ENCODE measurements at regions not wholly inside any gene's neighbourhood (a gene's known extent, or its start where the extent isn't known, plus 50 kb on each side); places are given as distances from the start of the nearest gene placed in this dataset.

GRCh38 chr13:68174893-68175292, 944.8 kb upstream of the PCDH9 start:
- Histone ChIP-seq H3K36me3 (ENCODE audit: control insufficient read depth in 1 of 2, insufficient read depth in 2 of 2, low read length in 2 of 2) (no peaks in the 10 kb centered on the region), H3K27ac (ENCODE audit: low read length) (no peak overlapping the region), H3K9me3 (ENCODE audit: control insufficient read depth in 1 of 2, low read length in 2 of 2) (peaks cover 0 to 7% of the 10 kb centered on the region in 2 donors), H3K4me1 (ENCODE audit: control insufficient read depth in 1 of 2, insufficient read depth in 2 of 2, low read length in 2 of 2) (no peaks in the 10 kb centered on the region), H3K27me3 (ENCODE audit: low read depth, low read length) (no peaks in the 10 kb centered on the region), H3K4me3 (ENCODE audit: low read depth in 1 of 2, low read length in 2 of 2) (no peak overlapping the region)

- no peak overlapping the region for H3K4me3 ChIP-seq (ENCODE audit: low read depth in 1 of 2, low read length in 2 of 2)
- H3K36me3 ChIP-seq (ENCODE audit: control insufficient read depth in 1 of 2, insufficient read depth in 2 of 2, low read length in 2 of 2) = no peaks in the 10 kb centered on the region
- H3K4me1 ChIP-seq (ENCODE audit: control insufficient read depth in 1 of 2, insufficient read depth in 2 of 2, low read length in 2 of 2) = no peaks in the 10 kb centered on the region
- no peak overlapping the region for H3K27ac ChIP-seq (ENCODE audit: low read length)
- H3K9me3 ChIP-seq (ENCODE audit: control insufficient read depth in 1 of 2, low read length in 2 of 2) = peaks cover 0 to 2% of the 10 kb centered on the region in 2 donors
- H3K27me3 ChIP-seq (ENCODE audit: low read depth, low read length) = no peaks in the 10 kb centered on the region
Observed at GRCh38 chr13:68173111-68173510, 943.0 kb upstream of the PCDH9 start.

- no peaks in the 10 kb centered on the region for H3K27me3 ChIP-seq (ENCODE audit: low read depth, low read length)
Observed at GRCh38 chr13:68170961-68171360, 940.8 kb upstream of the PCDH9 start.

GRCh38 chr13:68168448-68168847, 938.3 kb upstream of the PCDH9 start:
- Histone ChIP-seq H3K4me1 (ENCODE audit: control insufficient read depth in 1 of 2, insufficient read depth in 2 of 2, low read length in 2 of 2) (no peaks in the 10 kb centered on the region), H3K27ac (ENCODE audit: low read length) (no peak overlapping the region), H3K27me3 (ENCODE audit: low read depth, low read length) (no peaks in the 10 kb centered on the region), H3K36me3 (ENCODE audit: control insufficient read depth in 1 of 2, insufficient read depth in 2 of 2, low read length in 2 of 2) (no peaks in the 10 kb centered on the region), H3K9me3 (ENCODE audit: control insufficient read depth in 1 of 2, low read length in 2 of 2) (peaks cover 0 to 2% of the 10 kb centered on the region in 2 donors), H3K4me3 (ENCODE audit: low read depth in 1 of 2, low read length in 2 of 2) (no peak overlapping the region)

More at GRCh38 chr13:68170961-68171360, 940.8 kb upstream of the PCDH9 start:
- H3K4me1 ChIP-seq (ENCODE audit: control insufficient read depth in 1 of 2, insufficient read depth in 2 of 2, low read length in 2 of 2) = no peaks in the 10 kb centered on the region
- H3K4me3 ChIP-seq (ENCODE audit: low read depth in 1 of 2, low read length in 2 of 2) = no peak overlapping the region
- H3K9me3 ChIP-seq (ENCODE audit: control insufficient read depth in 1 of 2, low read length in 2 of 2) = peaks cover 0 to 2% of the 10 kb centered on the region in 2 donors
- H3K27ac ChIP-seq (ENCODE audit: low read length) = no peak overlapping the region
- no peaks in the 10 kb centered on the region for H3K36me3 ChIP-seq (ENCODE audit: control insufficient read depth in 1 of 2, insufficient read depth in 2 of 2, low read length in 2 of 2)

- no peaks in the 10 kb centered on the region for H3K9me3 ChIP-seq (ENCODE audit: control insufficient read depth in 1 of 2, low read length in 2 of 2)
- H3K36me3 ChIP-seq (ENCODE audit: control insufficient read depth in 1 of 2, insufficient read depth in 2 of 2, low read length in 2 of 2) = no peaks in the 10 kb centered on the region
- H3K4me3 ChIP-seq (ENCODE audit: low read depth in 1 of 2, low read length in 2 of 2) = no peak overlapping the region
- H3K27me3 ChIP-seq (ENCODE audit: low read depth, low read length) = no peaks in the 10 kb centered on the region
- H3K4me1 ChIP-seq (ENCODE audit: control insufficient read depth in 1 of 2, insufficient read depth in 2 of 2, low read length in 2 of 2) = no peaks in the 10 kb centered on the region
- no peak overlapping the region for H3K27ac ChIP-seq (ENCODE audit: low read length)
Observed at GRCh38 chr13:68160466-68160865, 930.3 kb upstream of the PCDH9 start.

- no peaks in the 10 kb centered on the region for H3K4me1 ChIP-seq (ENCODE audit: control insufficient read depth in 1 of 2, insufficient read depth in 2 of 2, low read length in 2 of 2)
- H3K4me3 ChIP-seq (ENCODE audit: low read depth in 1 of 2, low read length in 2 of 2) = no peak overlapping the region
- no peaks in the 10 kb centered on the region for H3K36me3 ChIP-seq (ENCODE audit: control insufficient read depth in 1 of 2, insufficient read depth in 2 of 2, low read length in 2 of 2)
- no peaks in the 10 kb centered on the region for H3K27me3 ChIP-seq (ENCODE audit: low read depth, low read length)
- H3K27ac ChIP-seq (ENCODE audit: low read length) = no peak overlapping the region
- H3K9me3 ChIP-seq (ENCODE audit: control insufficient read depth in 1 of 2, low read length in 2 of 2) = no peaks in the 10 kb centered on the region
Observed at GRCh38 chr13:68152414-68152813, 922.3 kb upstream of the PCDH9 start.

GRCh38 chr13:68145852-68146251, 915.7 kb upstream of the PCDH9 start:
- Histone ChIP-seq H3K4me3 (ENCODE audit: low read depth in 1 of 2, low read length in 2 of 2) (no peak overlapping the region), H3K9me3 (ENCODE audit: control insufficient read depth in 1 of 2, low read length in 2 of 2) (no peaks in the 10 kb centered on the region), H3K4me1 (ENCODE audit: control insufficient read depth in 1 of 2, insufficient read depth in 2 of 2, low read length in 2 of 2) (no peaks in the 10 kb centered on the region), H3K36me3 (ENCODE audit: control insufficient read depth in 1 of 2, insufficient read depth in 2 of 2, low read length in 2 of 2) (no peaks in the 10 kb centered on the region), H3K27me3 (ENCODE audit: low read depth, low read length) (no peaks in the 10 kb centered on the region), H3K27ac (ENCODE audit: low read length) (no peak overlapping the region)

- Histone ChIP-seq H3K9me3 (ENCODE audit: control insufficient read depth in 1 of 2, low read length in 2 of 2) (no peaks in the 10 kb centered on the region), H3K27ac (ENCODE audit: low read length) (no peak overlapping the region), H3K36me3 (ENCODE audit: control insufficient read depth in 1 of 2, insufficient read depth in 2 of 2, low read length in 2 of 2) (no peaks in the 10 kb centered on the region), H3K27me3 (ENCODE audit: low read depth, low read length) (no peaks in the 10 kb centered on the region), H3K4me1 (ENCODE audit: control insufficient read depth in 1 of 2, insufficient read depth in 2 of 2, low read length in 2 of 2) (no peaks in the 10 kb centered on the region), H3K4me3 (ENCODE audit: low read depth in 1 of 2, low read length in 2 of 2) (no peak overlapping the region)
Observed at GRCh38 chr13:68128297-68128915, 898.3 kb upstream of the PCDH9 start.

- H3K4me1 ChIP-seq (ENCODE audit: control insufficient read depth in 1 of 2, insufficient read depth in 2 of 2, low read length in 2 of 2) = no peaks in the 10 kb centered on the region
- H3K27ac ChIP-seq (ENCODE audit: low read length) = no peak overlapping the region
- no peaks in the 10 kb centered on the region for H3K27me3 ChIP-seq (ENCODE audit: low read depth, low read length)
- H3K4me3 ChIP-seq (ENCODE audit: low read depth in 1 of 2, low read length in 2 of 2) = no peak overlapping the region
- H3K36me3 ChIP-seq (ENCODE audit: control insufficient read depth in 1 of 2, insufficient read depth in 2 of 2, low read length in 2 of 2) = no peaks in the 10 kb centered on the region
- H3K9me3 ChIP-seq (ENCODE audit: control insufficient read depth in 1 of 2, low read length in 2 of 2) = no peaks in the 10 kb centered on the region
Observed at GRCh38 chr13:68125087-68125480, 894.9 kb upstream of the PCDH9 start.

- Histone ChIP-seq H3K27ac (ENCODE audit: low read length) (no peak overlapping the region), H3K4me1 (ENCODE audit: control insufficient read depth in 1 of 2, insufficient read depth in 2 of 2, low read length in 2 of 2) (no peaks in the 10 kb centered on the region), H3K36me3 (ENCODE audit: control insufficient read depth in 1 of 2, insufficient read depth in 2 of 2, low read length in 2 of 2) (no peaks in the 10 kb centered on the region), H3K27me3 (ENCODE audit: low read depth, low read length) (no peaks in the 10 kb centered on the region), H3K4me3 (ENCODE audit: low read depth in 1 of 2, low read length in 2 of 2) (no peak overlapping the region), H3K9me3 (ENCODE audit: control insufficient read depth in 1 of 2, low read length in 2 of 2) (no peaks in the 10 kb centered on the region)
Observed at GRCh38 chr13:68124437-68125086, 894.4 kb upstream of the PCDH9 start.

- Histone ChIP-seq H3K27ac (ENCODE audit: low read length) (no peak overlapping the region), H3K9me3 (ENCODE audit: control insufficient read depth in 1 of 2, low read length in 2 of 2) (peaks cover 6 to 21% of the 10 kb centered on the region in 2 donors)
Observed at GRCh38 chr13:68110178-68110768, 880.1 kb upstream of the PCDH9 start.

More at GRCh38 chr13:68110178-68110768, 880.1 kb upstream of the PCDH9 start:
- H3K36me3 ChIP-seq (ENCODE audit: control insufficient read depth in 1 of 2, insufficient read depth in 2 of 2, low read length in 2 of 2) = no peaks in the 10 kb centered on the region
- H3K27me3 ChIP-seq (ENCODE audit: low read depth, low read length) = no peaks in the 10 kb centered on the region
- no peak overlapping the region for H3K4me3 ChIP-seq (ENCODE audit: low read depth in 1 of 2, low read length in 2 of 2)
- no peaks in the 10 kb centered on the region for H3K4me1 ChIP-seq (ENCODE audit: control insufficient read depth in 1 of 2, insufficient read depth in 2 of 2, low read length in 2 of 2)

Measured in muscle layer of duodenum (tissue), 2 donors.